Kidney epithelial cell (primary cell): ENCODE measurements at regions not wholly inside any gene's neighbourhood (a gene's known extent, or its start where the extent isn't known, plus 50 kb on each side); places are given as distances from the start of the nearest gene placed in this dataset.

Experiments used
- DNase-seq: peaks from one replicate; pipeline ENCODE4 v3.0.0-alpha.2; 2010; ENCODE audit warnings: low read depth
- H3K27me3 ChIP-seq: 2 replicates; pipeline ENCODE4 v1.6.0; 2011; ENCODE audit warnings: low read length; ENCODE audit not compliant: control insufficient read depth, insufficient read depth
- H3K36me3 ChIP-seq: 2 replicates; pipeline ENCODE4 v1.5.1; 2011; ENCODE audit warnings: low read length; ENCODE audit not compliant: control insufficient read depth, insufficient read depth
- H3K4me3 ChIP-seq: 2 replicates; pipeline ENCODE4 v1.5.1; 2011; ENCODE audit warnings: low read depth, mild to moderate bottlenecking, control low read depth, low read length
- CTCF ChIP-seq: IDR thresholded peaks from 2 replicates; pipeline ENCODE4 v1.5.1; 2011; ENCODE audit warnings: mild to moderate bottlenecking, moderate library complexity, low read length, control low read depth, inconsistent platforms; ENCODE audit not compliant: insufficient read depth, poor library complexity, severe bottlenecking

- no peak for TF ChIP-seq CTCF
- no peak for DNase-seq
- Histone ChIP-seq H3K36me3 (no peaks in the 10 kb centered on the region), H3K27me3 (no peaks in the 10 kb centered on the region), H3K4me3 (no peak overlapping the region)
These were observed 223.9 kb upstream of the NR2F2 start for GRCh38 chr15:96106628-96107027.

- Histone ChIP-seq H3K4me3 (no peak overlapping the region), H3K27me3 (no peaks in the 10 kb centered on the region), H3K36me3 (no peaks in the 10 kb centered on the region)
- TF ChIP-seq CTCF = no peak
- no peak for DNase-seq
These were observed 222.6 kb upstream of the NR2F2 start for GRCh38 chr15:96107916-96108315.

GRCh38 chr15:96108405-96108804 lies 222.1 kb upstream of the NR2F2 start:
- Histone ChIP-seq H3K27me3 (no peaks in the 10 kb centered on the region), H3K4me3 (no peak overlapping the region), H3K36me3 (no peaks in the 10 kb centered on the region)
- no peak for DNase-seq
- TF ChIP-seq CTCF = no peak

GRCh38 chr15:96109820-96110219 lies 220.7 kb upstream of the NR2F2 start:
- H3K36me3 ChIP-seq = no peaks in the 10 kb centered on the region
- no peak for TF ChIP-seq CTCF

GRCh38 chr15:96112018-96112417 lies 218.5 kb upstream of the NR2F2 start:
- no peak overlapping the region for H3K4me3 ChIP-seq
- H3K36me3 ChIP-seq = no peaks in the 10 kb centered on the region
- H3K27me3 ChIP-seq = no peaks in the 10 kb centered on the region
- TF ChIP-seq CTCF = no peak
- DNase-seq = no peak

More at GRCh38 chr15:96109820-96110219, 220.7 kb upstream of the NR2F2 start:
- Histone ChIP-seq H3K4me3 (no peak overlapping the region), H3K27me3 (no peaks in the 10 kb centered on the region)
- DNase-seq = no peak

- no peak overlapping the region for H3K4me3 ChIP-seq
- peak; percentile 34 for DNase-seq
- H3K27me3 ChIP-seq = no peaks in the 10 kb centered on the region
- H3K36me3 ChIP-seq = no peaks in the 10 kb centered on the region
- TF ChIP-seq CTCF = no peak
These were observed 214.9 kb upstream of the NR2F2 start for GRCh38 chr15:96115642-96116041.
